GM18951 (cell line): ENCODE measurements at regions not wholly inside any gene's neighbourhood (a gene's known extent, or its start where the extent isn't known, plus 50 kb on each side); places are given as distances from the start of the nearest gene placed in this dataset.
"Not testable (repeated sequence)": the region's sequence is repeated elsewhere in the genome, so short reads cannot be mapped to it uniquely, and the experiment has no call there.

Experiments
- POLR2A ChIP-seq: IDR thresholded peaks from 4 replicates; pipeline ENCODE4 v1.6.1; 2011; ENCODE audit warnings: mild to moderate bottlenecking; ENCODE audit not compliant: insufficient read length, insufficient read depth; ENCODE audit errors: extremely low read depth
- in situ Hi-C: fragments of 300-500 bp; cut with MboI; formaldehyde crosslinking; loops from one replicate; pipeline ENCODE4 v1.12.0; 2022; ENCODE audit warnings: low sequenced_read_pairs, mixed read lengths, inconsistent platforms; ENCODE audit not compliant: unreplicated experiment

GRCh38 chr7:131147604-131148003 is 180.1 kb upstream of the MKLN1 start:
- no peak for TF ChIP-seq POLR2A
- in situ Hi-C loops, result no loop called here

GRCh38 chr7:131148258-131148657 is 179.4 kb upstream of the MKLN1 start:
- no peak for TF ChIP-seq POLR2A
- in situ Hi-C loops, result no loop called here

- in situ Hi-C loops, result no loop called here
- no peak for TF ChIP-seq POLR2A
These were observed 178.8 kb upstream of the MKLN1 start for GRCh38 chr7:131148708-131149428.

- in situ Hi-C loops, result no loop called here
These were observed 178.3 kb upstream of the MKLN1 start for GRCh38 chr7:131149429-131149773.

GRCh38 chr7:131149840-131150239 is 177.8 kb upstream of the MKLN1 start:
- no peak for TF ChIP-seq POLR2A
- in situ Hi-C loops, result no loop called here

More at GRCh38 chr7:131149429-131149773, 178.3 kb upstream of the MKLN1 start:
- TF ChIP-seq POLR2A, result no peak

- TF ChIP-seq POLR2A, result no peak
- in situ Hi-C loops, result no loop called here
These were observed 176.6 kb upstream of the MKLN1 start for GRCh38 chr7:131151034-131151433.

- no peak for TF ChIP-seq POLR2A
- in situ Hi-C loops, result no loop called here
These were observed 174.9 kb upstream of the MKLN1 start for GRCh38 chr7:131152766-131153165.

GRCh38 chr7:131154380-131154779 is 173.3 kb upstream of the MKLN1 start:
- TF ChIP-seq POLR2A, result no peak
- in situ Hi-C loops, result no loop called here

- in situ Hi-C loops, result no loop called here
- TF ChIP-seq POLR2A, result no peak
These were observed 170.0 kb upstream of the MKLN1 start for GRCh38 chr7:131157530-131158243.

- in situ Hi-C loops, result not testable (repeated sequence)
These were observed 169.4 kb upstream of the MKLN1 start for GRCh38 chr7:131158244-131158636.

GRCh38 chr7:131159961-131160361 is 167.7 kb upstream of the MKLN1 start:
- in situ Hi-C loops, result no loop called here
- no peak for TF ChIP-seq POLR2A

- in situ Hi-C loops, result no loop called here
These were observed 166.6 kb upstream of the MKLN1 start for GRCh38 chr7:131161103-131161502.

GRCh38 chr7:131164025-131164925 is 163.4 kb upstream of the MKLN1 start:
- TF ChIP-seq POLR2A, result no peak
- in situ Hi-C loops, result no loop called here

More at GRCh38 chr7:131161103-131161502, 166.6 kb upstream of the MKLN1 start:
- no peak for TF ChIP-seq POLR2A
